HT-29 (cell line): ENCODE measurements at regions not wholly inside any gene's neighbourhood (a gene's known extent, or its start where the extent isn't known, plus 50 kb on each side); places are given as distances from the start of the nearest gene placed in this dataset.
A peak's percentile ranks its signal among the peaks of the same experiment; 100 is the strongest.

Experiments used
- DNase-seq: peaks from one replicate; pipeline ENCODE4 v3.0.0-alpha.2; 2015; ENCODE audit warnings: low spot score

GRCh38 chr7:97466999-97467740, 264.7 kb upstream of the TAC1 start:
- no peak for DNase-seq

GRCh38 chr7:97468493-97468892, 263.4 kb upstream of the TAC1 start:
- no peak for DNase-seq

- DNase-seq: no peak
Observed at GRCh38 chr7:97470726-97471125, 261.2 kb upstream of the TAC1 start.

- no peak for DNase-seq
Observed at GRCh38 chr7:97471491-97471890, 260.4 kb upstream of the TAC1 start.

- no peak for DNase-seq
Observed at GRCh38 chr7:97479740-97480290, 252.1 kb upstream of the TAC1 start.

- no peak for DNase-seq
Observed at GRCh38 chr7:97480772-97481390, 251.0 kb upstream of the TAC1 start.

GRCh38 chr7:97495487-97495886, 236.4 kb upstream of the TAC1 start:
- peak; percentile 12 for DNase-seq

GRCh38 chr7:97499204-97499603, 232.7 kb upstream of the TAC1 start:
- peak; percentile 72 for DNase-seq

GRCh38 chr7:97503367-97504094, 228.4 kb upstream of the TAC1 start:
- no peak for DNase-seq

- DNase-seq: no peak
Observed at GRCh38 chr7:97506728-97507127, 225.2 kb upstream of the TAC1 start.

GRCh38 chr7:97512441-97513207, 219.3 kb upstream of the TAC1 start:
- DNase-seq: no peak

- no peak for DNase-seq
Observed at GRCh38 chr7:97513326-97513725, 218.6 kb upstream of the TAC1 start.

GRCh38 chr7:97541188-97541587, 190.7 kb upstream of the TAC1 start:
- no peak for DNase-seq

GRCh38 chr7:97555857-97556421, 175.9 kb upstream of the TAC1 start:
- no peak for DNase-seq

GRCh38 chr7:97565665-97566064, 166.2 kb upstream of the TAC1 start:
- peak; percentile 41 for DNase-seq

GRCh38 chr7:97573065-97573464, 158.8 kb upstream of the TAC1 start:
- no peak for DNase-seq

- DNase-seq: no peak
Observed at GRCh38 chr7:97576043-97576442, 155.8 kb upstream of the TAC1 start.

- no peak for DNase-seq
Observed at GRCh38 chr7:97578225-97578624, 153.7 kb upstream of the TAC1 start.

- no peak for DNase-seq
Observed at GRCh38 chr7:97580205-97580604, 151.7 kb upstream of the TAC1 start.

GRCh38 chr7:97595439-97595838, 136.4 kb upstream of the TAC1 start:
- no peak for DNase-seq

- no peak for DNase-seq
Observed at GRCh38 chr7:97601931-97602457, 129.9 kb upstream of the TAC1 start.
